SH-SY5Y (cell line): ENCODE measurements at regions not wholly inside any gene's neighbourhood (a gene's known extent, or its start where the extent isn't known, plus 50 kb on each side); places are given as distances from the start of the nearest gene placed in this dataset.

Experiments
- GATA2 ChIP-seq: IDR thresholded peaks from 2 replicates; pipeline ENCODE4 v1.6.1; 2011; ENCODE audit warnings: mild to moderate bottlenecking, low read depth, low read length
- GATA3 ChIP-seq: IDR thresholded peaks from 2 replicates; pipeline ENCODE4 v1.6.1; 2011; ENCODE audit warnings: low read depth, mild to moderate bottlenecking, low read length, moderate library complexity

GRCh38 chr1:209207701-209208286 lies 375.7 kb upstream of the CAMK1G start:
- TF ChIP-seq GATA3 (no peak), GATA2 (no peak; the same call in 1 of the 2 replicates)
